H1 (cell line): ENCODE measurements at regions not wholly inside any gene's neighbourhood (a gene's known extent, or its start where the extent isn't known, plus 50 kb on each side); places are given as distances from the start of the nearest gene placed in this dataset.
"Not testable (repeated sequence)": the region's sequence is repeated elsewhere in the genome, so short reads cannot be mapped to it uniquely, and the experiment has no call there.

Experiments used
- CTCF ChIA-PET: fragments of 300-600 bp; sonication (Branson Sonifier 250); formaldehyde crosslinking; loops from one replicate; lab custom pipeline; 2021; ENCODE audit not compliant: partially characterized antibody; lab: Charles Lee
- POLR2A ChIA-PET: fragments of 300-600 bp; sonication (Branson Sonifier 250); formaldehyde crosslinking; loops from one replicate; lab custom pipeline; 2021; ENCODE audit warnings: inconsistent platforms; ENCODE audit not compliant: partially characterized antibody; lab: Charles Lee
- DNase-seq, 2 experiments: peaks; one replicate each; pipeline versions ENCODE4 v3.0.0 to v3.0.0-alpha.2; 2010 to 2022; ENCODE audit warnings: low spot score in 2 of 2, low read depth in 1 of 2, mixed read lengths in 1 of 2
- FAIRE-seq: peaks from 2 replicates; lab custom pipeline; 2011; peaks lifted over from hg19 to GRCh38; lab: Jason Lieb, UNC
- H2AFZ ChIP-seq: 2 replicates; pipeline ENCODE4 v1.8.1; 2012; ENCODE audit warnings: low read length, inconsistent platforms
- H2AK5ac ChIP-seq: 2 replicates; pipeline ENCODE4 v1.6.1; 2013; ENCODE audit warnings: low read depth, low read length
- H2BK120ac ChIP-seq: replicated peaks from 2 replicates; pipeline ENCODE3; 2013; ENCODE audit warnings: low read depth, low read length, inconsistent platforms
- H2BK12ac ChIP-seq: 2 replicates; pipeline ENCODE4 v1.6.1; 2013; ENCODE audit warnings: low read depth, low read length
- H2BK15ac ChIP-seq: 2 replicates; pipeline ENCODE4 v1.6.1; 2013; ENCODE audit warnings: low read length
- H2BK20ac ChIP-seq: 2 replicates; pipeline ENCODE4 v1.6.1; 2013; ENCODE audit warnings: low read length
- H2BK5ac ChIP-seq: 2 replicates; pipeline ENCODE4 v1.6.1; 2013; ENCODE audit warnings: low read depth, low read length
- H3K14ac ChIP-seq: 2 replicates; pipeline ENCODE4 v1.6.1; 2013; ENCODE audit warnings: inconsistent platforms; ENCODE audit not compliant: insufficient read length
- H3K18ac ChIP-seq: 2 replicates; pipeline ENCODE4 v1.6.1; 2013; ENCODE audit warnings: low read length; ENCODE audit errors: extremely low read depth
- H3K23ac ChIP-seq: 2 replicates; pipeline ENCODE4 v1.6.1; 2013; ENCODE audit warnings: inconsistent platforms; ENCODE audit not compliant: insufficient read length
- H3K23me2 ChIP-seq: 2 replicates; pipeline ENCODE4 v1.6.1; 2013; ENCODE audit warnings: low read depth, low read length
- H3K27ac ChIP-seq: 2 replicates; pipeline ENCODE4 v1.6.1; 2011; ENCODE audit warnings: low read depth, low read length, inconsistent platforms
- H3K27me3 ChIP-seq, 4 experiments: replicated peaks in 1 of 4; 1 replicate in 1 of 4; 2 replicates in 3 of 4; pipeline versions ENCODE4 v1.6.1 to v1.8.1; 2011 to 2013; ENCODE audit warnings: low read length in 3 of 4, mild to moderate bottlenecking in 3 of 4, inconsistent platforms in 2 of 4, mixed read lengths in 2 of 4, moderate library complexity in 1 of 4; ENCODE audit not compliant: control insufficient read depth in 3 of 4, insufficient read depth in 3 of 4; ENCODE audit errors: extremely low read depth in 1 of 4
- H3K36me3 ChIP-seq, 4 experiments: 2 replicates each; pipeline versions ENCODE4 v1.6.1 to v1.8.1; 2011 to 2013; ENCODE audit warnings: mild to moderate bottlenecking in 4 of 4, low read length in 3 of 4, moderate library complexity in 2 of 4, control low read depth in 1 of 4, inconsistent platforms in 1 of 4; ENCODE audit not compliant: insufficient read depth in 4 of 4, control insufficient read depth in 2 of 4
- H3K4ac ChIP-seq: replicated peaks from 2 replicates; pipeline ENCODE3; 2013; ENCODE audit warnings: low read length, low read depth, mixed read lengths, inconsistent platforms; ENCODE audit not compliant: insufficient read length
- H3K4me1 ChIP-seq, 4 experiments: replicated peaks in 1 of 4; 1 replicate in 1 of 4; 2 replicates in 3 of 4; pipeline versions ENCODE4 v1.6.1 to v1.8.1; 2011 to 2013; ENCODE audit warnings: low read length in 3 of 4, inconsistent platforms in 2 of 4, mixed read lengths in 1 of 4; ENCODE audit not compliant: insufficient read depth in 4 of 4, control insufficient read depth in 3 of 4
- H3K4me2 ChIP-seq, 2 experiments: 2 replicates each; pipeline versions ENCODE4 v1.6.1 to v1.8.1; 2011 to 2013; ENCODE audit warnings: low read depth in 2 of 2, low read length in 2 of 2, control low read depth in 1 of 2, inconsistent platforms in 1 of 2, mild to moderate bottlenecking in 1 of 2; ENCODE audit not compliant: insufficient read depth in 1 of 2
- H3K4me3 ChIP-seq, 4 experiments: fragments of 200-600, 300-600 bp in 1 of 4; sonication (generic), shearing (Covaris generic), sonication (Bioruptor Twin) in 1 of 4; 2 replicates each; pipeline versions ENCODE4 v1.5.1 to v1.8.1; 2011 to 2016; ENCODE audit warnings: low read length in 4 of 4, low read depth in 3 of 4, control low read depth in 2 of 4, inconsistent platforms in 2 of 4, mild to moderate bottlenecking in 2 of 4, mixed read lengths in 1 of 4, moderate library complexity in 1 of 4; ENCODE audit not compliant: insufficient read depth in 2 of 4; ENCODE audit errors: extremely low read depth in 1 of 4
- H3K56ac ChIP-seq: replicated peaks from 2 replicates; pipeline ENCODE3; 2013; ENCODE audit warnings: low read depth, mild to moderate bottlenecking, mixed read lengths, low read length, inconsistent platforms; ENCODE audit not compliant: insufficient read length
- H3K79me1 ChIP-seq: 2 replicates; pipeline ENCODE4 v1.6.1; 2013; ENCODE audit warnings: low read depth, low read length, control low read depth
- H3K79me2 ChIP-seq, 2 experiments: 2 replicates each; pipeline versions ENCODE4 v1.6.1 to v1.8.1; 2012 to 2013; ENCODE audit warnings: low read length in 2 of 2, mild to moderate bottlenecking in 2 of 2, inconsistent platforms in 1 of 2; ENCODE audit not compliant: insufficient read depth in 2 of 2, control insufficient read depth in 1 of 2
- H3K9ac ChIP-seq, 4 experiments: replicated peaks in 1 of 4; 1 replicate in 1 of 4; 2 replicates in 3 of 4; pipeline versions ENCODE4 v1.6.1 to v1.8.1; 2011 to 2013; ENCODE audit warnings: low read depth in 3 of 4, low read length in 3 of 4, control low read depth in 2 of 4, mild to moderate bottlenecking in 2 of 4, moderate library complexity in 2 of 4, inconsistent platforms in 1 of 4; ENCODE audit errors: extremely low read depth in 1 of 4
- H3K9me3 ChIP-seq, 2 experiments: 2 replicates each; pipeline versions ENCODE4 v1.6.1 to v1.8.1; 2012 to 2013; ENCODE audit warnings: mild to moderate bottlenecking in 2 of 2, moderate library complexity in 2 of 2, control low read depth in 1 of 2, inconsistent platforms in 1 of 2, low read depth in 1 of 2, low read length in 1 of 2, mixed read lengths in 1 of 2; ENCODE audit not compliant: insufficient read depth in 2 of 2
- H4K20me1 ChIP-seq, 2 experiments: replicated peaks in 1 of 2; 2 replicates each; pipeline versions ENCODE3 to v1.8.1; 2011 to 2013; ENCODE audit warnings: inconsistent platforms in 2 of 2, low read length in 2 of 2, mild to moderate bottlenecking in 1 of 2; ENCODE audit not compliant: insufficient read depth in 2 of 2, control insufficient read depth in 1 of 2
- H4K5ac ChIP-seq: 2 replicates; pipeline ENCODE4 v1.6.1; 2013; ENCODE audit warnings: low read length, low read depth, mixed read lengths, inconsistent platforms; ENCODE audit not compliant: insufficient read length
- H4K8ac ChIP-seq: 2 replicates; pipeline ENCODE4 v1.8.0; 2013; ENCODE audit warnings: mild to moderate bottlenecking, moderate library complexity, low read length, inconsistent platforms; ENCODE audit not compliant: insufficient read depth; ENCODE audit errors: extremely low read depth
- H4K91ac ChIP-seq: replicated peaks from 2 replicates; pipeline ENCODE3; 2013; ENCODE audit warnings: low read length, mixed read lengths, inconsistent platforms; ENCODE audit not compliant: insufficient read length
- WGBS, 2 experiments: shearing (Covaris generic) in 1 of 2; methylation state at CpG; one replicate each; pipeline versions ENCODE4 v1.1.6 to v1.1.7; 2013 to 2015; ENCODE audit warnings: low lambda C conversion rate in 2 of 2, mixed read lengths in 2 of 2, inconsistent platforms in 1 of 2, low coverage in 1 of 2, missing lambda C conversion rate in 1 of 2; ENCODE audit not compliant: insufficient replicate concordance in 2 of 2, insufficient coverage in 1 of 2, insufficient read length in 1 of 2; ENCODE audit errors: extremely low coverage in 1 of 2, missing lambda C conversion rate in 1 of 2; 5-methylcytosine and 5-hydroxymethylcytosine counted together

GRCh38 chr2:87397276-87398065 is 350.4 kb upstream of the PLGLB2 start:
- H3K18ac ChIP-seq, POLR2A ChIA-PET, H2BK15ac ChIP-seq: not testable (repeated sequence)

More at GRCh38 chr2:87397276-87398065, 350.4 kb upstream of the PLGLB2 start:
- H3K36me3 ChIP-seq, H3K27me3 ChIP-seq, H4K91ac ChIP-seq, H4K20me1 ChIP-seq, H2BK12ac ChIP-seq, H3K4me3 ChIP-seq, CTCF ChIA-PET, H3K9ac ChIP-seq, H2AFZ ChIP-seq, H3K79me1 ChIP-seq, H3K4me1 ChIP-seq, FAIRE-seq, H3K23me2 ChIP-seq, H3K56ac ChIP-seq, H3K4me2 ChIP-seq, H2BK20ac ChIP-seq, H2AK5ac ChIP-seq, H3K9me3 ChIP-seq, H4K5ac ChIP-seq, H2BK120ac ChIP-seq, H4K8ac ChIP-seq, H3K14ac ChIP-seq, H3K4ac ChIP-seq, H3K79me2 ChIP-seq, H3K23ac ChIP-seq, H2BK5ac ChIP-seq, H3K27ac ChIP-seq: not testable (repeated sequence)
- WGBS, 2 experiments, result 71% methylated on average over 7 of the region's 9 CpGs; no CpG with 5 or more reads in 1 of the 2 experiments
- peak in 1 of 2 experiments; percentile 34 for DNase-seq
